ENCODE measurements at regions not wholly inside any gene's neighbourhood (a gene's known extent, or its start where the extent isn't known, plus 50 kb on each side); places are given as distances from the start of the nearest gene placed in this dataset.

GRCh38 chr6:135710042-135710441, 141.5 kb upstream of the PDE7B start:
- TF ChIP-seq EZH2 (IDR thresholded peaks at IDR 0.05; ENCODE audit: borderline replicate concordance, insufficient read depth, low read depth, low read length, poor library complexity, severe bottlenecking) (no peak), CTCF (IDR thresholded peaks at IDR 0.05) (no peak)

Data from B cell (primary cell).